Heart left ventricle (tissue), 13 donors: ENCODE measurements at regions not wholly inside any gene's neighbourhood (a gene's known extent, or its start where the extent isn't known, plus 50 kb on each side); places are given as distances from the start of the nearest gene placed in this dataset.

ENCODE experiments used
- CTCF ChIP-seq, 12 donors: fragments of 200-600 bp; sonication (generic) in 4 of 12; IDR thresholded peaks; one replicate each; pipeline versions ENCODE4 v1.5.0 to v1.8.0; 2018 to 2022; ENCODE audit warnings: antibody characterized with exemption in 12 of 12, mild to moderate bottlenecking in 5 of 12
- POLR2A ChIP-seq, 2 donors: fragments of 450-650 bp; IDR thresholded peaks; one replicate each; pipeline ENCODE4 v1.6.1; 2017; ENCODE audit warnings: antibody characterized with exemption in 2 of 2, mild to moderate bottlenecking in 2 of 2, moderate library complexity in 2 of 2
- donor health status: ischemic (EF 13 %, LVEDD 7.1; RV severe dilation, severe dysfunction).
- donor health status: DM: no; HTN: yes; CAD: no.
- donor health status: DM: no; HTN: no; CAD: no.
- donor health status: ischemic (EF 25% LVEDD 6.9; RV normal size, moderate dysfunction).
- donor health status: ischemic (EF 25% LVEDD 5.7; RV mildly dilated, moderate dysfunction).
- donor health status: ischemic (EF 35%, LVEDD 5.7; RV mildly dilated, moderate dysfunction).
- donor health status: nonischemic (EF 11% LVEDD 7.7; RV severe dilation, severe dysfunction).
- donor health status: DM: yes; HTN: yes; CAD: no.
- donor health status: PGD.
- donor health status: ischemic (EF 29% LVEDD 5.4; RV normal size, mild dysfunction).
- donor health status: nonischemic (EF 23%, LVEDD 6.1; RV moderate dilation, normal function).

GRCh38 chr16:86346034-86346433, 164.3 kb upstream of the FOXF1 start:
- TF ChIP-seq CTCF (IDR thresholded peaks at IDR 0.05) = no peak
- TF ChIP-seq POLR2A (IDR thresholded peaks at IDR 0.05) = no peak
